ENCODE measurements at regions not wholly inside any gene's neighbourhood (a gene's known extent, or its start where the extent isn't known, plus 50 kb on each side); places are given as distances from the start of the nearest gene placed in this dataset.

DNA sequence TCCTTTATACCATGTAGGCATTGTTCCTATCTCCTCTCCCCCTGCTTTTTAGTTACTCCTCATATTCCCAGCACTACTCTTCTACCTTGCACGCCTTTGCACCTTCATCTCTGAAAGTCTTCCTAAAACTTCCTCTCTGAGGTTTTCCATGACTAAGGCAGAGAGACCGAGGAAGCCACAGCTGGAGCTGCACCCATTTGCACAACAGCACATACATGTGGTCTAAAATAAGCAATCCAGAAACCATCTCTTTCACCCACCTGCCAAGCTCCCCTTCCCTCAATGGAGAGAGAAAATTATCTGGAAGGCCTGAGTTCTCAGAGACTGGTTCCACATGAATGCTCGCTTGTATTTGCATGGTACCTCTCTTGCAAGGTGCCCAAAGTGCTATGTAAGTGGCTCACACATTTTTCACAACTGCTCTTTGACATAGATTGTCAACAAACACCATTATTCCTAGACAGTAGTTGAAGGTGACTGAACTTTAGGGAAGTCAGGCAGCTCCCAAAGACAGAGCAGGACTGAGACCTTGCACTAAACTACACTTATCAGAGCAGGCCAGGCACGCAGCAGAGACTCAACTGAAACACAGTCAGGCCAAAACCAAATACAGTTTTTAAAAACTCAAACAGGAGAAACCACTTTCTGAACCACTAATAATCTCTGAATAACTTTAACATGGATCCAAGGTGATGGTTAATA is 313.2 kb downstream of the TFAP2A start:
- no peak overlapping the region for H3K14ac ChIP-seq (replicated peaks; ENCODE audit: low read depth, low read length)
- no peak overlapping the region for H2BK15ac ChIP-seq (ENCODE audit: low read depth, low read length)
- no peak overlapping the region for H3K4me3 ChIP-seq (ENCODE audit: insufficient read depth, low read depth, low read length)
- H3K27me3 ChIP-seq (ENCODE audit: control insufficient read depth, insufficient read depth, low read length), result no peaks in the 10 kb centered on the region
- ChIA-PET CTCF (no interaction called here), POLR2A (ENCODE audit: unreplicated experiment) (no interaction called here)
- H3K23ac ChIP-seq (ENCODE audit: low read depth, low read length), result no peak overlapping the region
- H3K4me1 ChIP-seq (ENCODE audit: control insufficient read depth, insufficient read depth, low read length), result no peaks in the 10 kb centered on the region
- H3K36me3 ChIP-seq (ENCODE audit: control insufficient read depth, insufficient read depth, low read length), result no peaks in the 10 kb centered on the region
- no peak overlapping the region for H2BK20ac ChIP-seq (ENCODE audit: low read depth, low read length)
- WGBS, 2 experiments (ENCODE audit: extremely low coverage in 2 of 2, insufficient read length in 1 of 2), result no CpG with 5 or more reads among the region's 4 CpGs
- no peak overlapping the region for H2AK9ac ChIP-seq (replicated peaks; ENCODE audit: low read depth, low read length, poor library complexity)
- H4K91ac ChIP-seq (ENCODE audit: insufficient read depth, low read depth, low read length), result no peak overlapping the region
- dilution Hi-C loops (cut with HindIII; ENCODE audit: low sequenced_read_pairs, unreplicated experiment) (no loop called here), in situ Hi-C loops (cut with MboI; ENCODE audit: low sequenced_read_pairs) (no loop called here), intact Hi-C loops (cut with micrococcal nuclease) (no loop called here)
- no peak for DNase-seq
- no peak overlapping the region for H3K4ac ChIP-seq (ENCODE audit: low read depth, low read length)
- H3K79me1 ChIP-seq (ENCODE audit: low read depth in 1 of 2, low read length in 2 of 2), result no peaks in the 10 kb centered on the region
- no peak overlapping the region for H2BK5ac ChIP-seq (ENCODE audit: low read depth, low read length, poor library complexity, severe bottlenecking)
- H3K27ac ChIP-seq (ENCODE audit: insufficient read depth, low read length), result no peak overlapping the region
- no peaks in the 10 kb centered on the region for H3K9me1 ChIP-seq (ENCODE audit: insufficient read depth, low read length)
- peaks cover 7% of the 10 kb centered on the region for H3K9me3 ChIP-seq (ENCODE audit: control insufficient read depth, insufficient read depth, low read length)
- no peaks in the 10 kb centered on the region for H4K20me1 ChIP-seq (ENCODE audit: insufficient read depth, low read length)
- BruUV-seq (replicated peaks), result no TSS peak
- H3K4me2 ChIP-seq (ENCODE audit: low read depth, low read length), result no peak overlapping the region
- no peak overlapping the region for H4K8ac ChIP-seq (ENCODE audit: low read depth in 2 of 2, low read length in 2 of 2)
- no peak for ATAC-seq (ENCODE audit: low read depth)
- H2AK5ac ChIP-seq (ENCODE audit: low read depth, low read length), result no peak overlapping the region
- H2AFZ ChIP-seq (replicated peaks; ENCODE audit: low read length, poor library complexity), result no peak overlapping the region
- H3K9ac ChIP-seq (ENCODE audit: low read depth, low read length), result no peak overlapping the region
- TF ChIP-seq, protein P1, sequence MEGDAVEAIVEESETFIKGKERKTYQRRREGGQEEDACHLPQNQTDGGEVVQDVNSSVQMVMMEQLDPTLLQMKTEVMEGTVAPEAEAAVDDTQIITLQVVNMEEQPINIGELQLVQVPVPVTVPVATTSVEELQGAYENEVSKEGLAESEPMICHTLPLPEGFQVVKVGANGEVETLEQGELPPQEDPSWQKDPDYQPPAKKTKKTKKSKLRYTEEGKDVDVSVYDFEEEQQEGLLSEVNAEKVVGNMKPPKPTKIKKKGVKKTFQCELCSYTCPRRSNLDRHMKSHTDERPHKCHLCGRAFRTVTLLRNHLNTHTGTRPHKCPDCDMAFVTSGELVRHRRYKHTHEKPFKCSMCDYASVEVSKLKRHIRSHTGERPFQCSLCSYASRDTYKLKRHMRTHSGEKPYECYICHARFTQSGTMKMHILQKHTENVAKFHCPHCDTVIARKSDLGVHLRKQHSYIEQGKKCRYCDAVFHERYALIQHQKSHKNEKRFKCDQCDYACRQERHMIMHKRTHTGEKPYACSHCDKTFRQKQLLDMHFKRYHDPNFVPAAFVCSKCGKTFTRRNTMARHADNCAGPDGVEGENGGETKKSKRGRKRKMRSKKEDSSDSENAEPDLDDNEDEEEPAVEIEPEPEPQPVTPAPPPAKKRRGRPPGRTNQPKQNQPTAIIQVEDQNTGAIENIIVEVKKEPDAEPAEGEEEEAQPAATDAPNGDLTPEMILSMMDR (conservative IDR thresholded peaks at IDR 0.05; ENCODE audit: low read depth, low read length), result no peak
- no peak for TF ChIP-seq MAFK (IDR thresholded peaks at IDR 0.05; ENCODE audit: low read depth, low read length)
- TF ChIP-seq RFX5 (IDR thresholded peaks at IDR 0.05; ENCODE audit: low read depth, low read length), result no peak
- no peak for TF ChIP-seq CEBPB (IDR thresholded peaks at IDR 0.05; ENCODE audit: low read depth, low read length)
- TF ChIP-seq RCOR1 (IDR thresholded peaks at IDR 0.05; ENCODE audit: insufficient replicate concordance, low read length), result no peak
- no peak for TF ChIP-seq CHD1 (IDR thresholded peaks at IDR 0.05; ENCODE audit: low read depth, low read length)
- TF ChIP-seq FOS (IDR thresholded peaks at IDR 0.05; ENCODE audit: low read depth, low read length), result no peak
- no peak for TF ChIP-seq NFE2L2 (IDR thresholded peaks at IDR 0.05; ENCODE audit: low read depth, low read length)
- no peak for TF ChIP-seq BHLHE40 (IDR thresholded peaks at IDR 0.05; ENCODE audit: low read depth, low read length)
- no peak for TF ChIP-seq POLR2A (IDR thresholded peaks at IDR 0.05; ENCODE audit: low read depth, low read length)
- TF ChIP-seq RAD21 (IDR thresholded peaks at IDR 0.05; ENCODE audit: low read length), result no peak
- TF ChIP-seq SMC3 (IDR thresholded peaks at IDR 0.05; ENCODE audit: low read depth, low read length), result no peak
- TF ChIP-seq MAZ (IDR thresholded peaks at IDR 0.05; ENCODE audit: borderline replicate concordance, low read depth, low read length), result no peak
- TF ChIP-seq, protein P2, sequence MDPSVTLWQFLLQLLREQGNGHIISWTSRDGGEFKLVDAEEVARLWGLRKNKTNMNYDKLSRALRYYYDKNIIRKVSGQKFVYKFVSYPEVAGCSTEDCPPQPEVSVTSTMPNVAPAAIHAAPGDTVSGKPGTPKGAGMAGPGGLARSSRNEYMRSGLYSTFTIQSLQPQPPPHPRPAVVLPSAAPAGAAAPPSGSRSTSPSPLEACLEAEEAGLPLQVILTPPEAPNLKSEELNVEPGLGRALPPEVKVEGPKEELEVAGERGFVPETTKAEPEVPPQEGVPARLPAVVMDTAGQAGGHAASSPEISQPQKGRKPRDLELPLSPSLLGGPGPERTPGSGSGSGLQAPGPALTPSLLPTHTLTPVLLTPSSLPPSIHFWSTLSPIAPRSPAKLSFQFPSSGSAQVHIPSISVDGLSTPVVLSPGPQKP (IDR thresholded peaks at IDR 0.05; ENCODE audit: borderline replicate concordance, low read depth, low read length), result no peak
- TF ChIP-seq, protein P3, sequence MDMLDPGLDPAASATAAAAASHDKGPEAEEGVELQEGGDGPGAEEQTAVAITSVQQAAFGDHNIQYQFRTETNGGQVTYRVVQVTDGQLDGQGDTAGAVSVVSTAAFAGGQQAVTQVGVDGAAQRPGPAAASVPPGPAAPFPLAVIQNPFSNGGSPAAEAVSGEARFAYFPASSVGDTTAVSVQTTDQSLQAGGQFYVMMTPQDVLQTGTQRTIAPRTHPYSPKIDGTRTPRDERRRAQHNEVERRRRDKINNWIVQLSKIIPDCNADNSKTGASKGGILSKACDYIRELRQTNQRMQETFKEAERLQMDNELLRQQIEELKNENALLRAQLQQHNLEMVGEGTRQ (IDR thresholded peaks at IDR 0.05; ENCODE audit: low read depth, low read length), result no peak
- TF ChIP-seq MXI1 (IDR thresholded peaks at IDR 0.05; ENCODE audit: borderline replicate concordance, low read depth, low read length), result no peak
- H3K18ac ChIP-seq (ENCODE audit: low read depth, low read length), result no peak overlapping the region
- no peak overlapping the region for H2BK120ac ChIP-seq (ENCODE audit: low read depth, low read length)
- H4K5ac ChIP-seq (ENCODE audit: low read depth, low read length), result no peak overlapping the region
- no peak overlapping the region for H3K56ac ChIP-seq (ENCODE audit: extremely low read depth, insufficient read depth, low read length)
